GM12891 (cell line): ENCODE measurements at regions not wholly inside any gene's neighbourhood (a gene's known extent, or its start where the extent isn't known, plus 50 kb on each side); places are given as distances from the start of the nearest gene placed in this dataset.

Experiments used
- PAX5 ChIP-seq: IDR thresholded peaks from 2 replicates; pipeline ENCODE4 v1.6.1; 2011; ENCODE audit warnings: low read length, moderate library complexity, mild to moderate bottlenecking; ENCODE audit not compliant: insufficient read depth, severe bottlenecking
- POLR2A ChIP-seq: IDR thresholded peaks from 2 replicates; pipeline ENCODE4 v1.6.1; 2011; ENCODE audit warnings: low read depth, low read length, control low read depth
- POLR2AphosphoS5 ChIP-seq: IDR thresholded peaks from 2 replicates; pipeline ENCODE4 v1.6.1; 2011; ENCODE audit warnings: low read depth, low read length, control low read depth
- POU2F2 ChIP-seq: IDR thresholded peaks from 2 replicates; pipeline ENCODE4 v1.6.1; 2011; ENCODE audit warnings: low read depth, mild to moderate bottlenecking, control low read depth, low read length, moderate library complexity
- SPI1 ChIP-seq: IDR thresholded peaks from 2 replicates; pipeline ENCODE4 v1.6.1; 2011; ENCODE audit warnings: low read depth, low read length, control low read depth
- TAF1 ChIP-seq: IDR thresholded peaks from 2 replicates; pipeline ENCODE4 v1.6.1; 2011; ENCODE audit warnings: low read depth, low read length, control low read depth

DNA sequence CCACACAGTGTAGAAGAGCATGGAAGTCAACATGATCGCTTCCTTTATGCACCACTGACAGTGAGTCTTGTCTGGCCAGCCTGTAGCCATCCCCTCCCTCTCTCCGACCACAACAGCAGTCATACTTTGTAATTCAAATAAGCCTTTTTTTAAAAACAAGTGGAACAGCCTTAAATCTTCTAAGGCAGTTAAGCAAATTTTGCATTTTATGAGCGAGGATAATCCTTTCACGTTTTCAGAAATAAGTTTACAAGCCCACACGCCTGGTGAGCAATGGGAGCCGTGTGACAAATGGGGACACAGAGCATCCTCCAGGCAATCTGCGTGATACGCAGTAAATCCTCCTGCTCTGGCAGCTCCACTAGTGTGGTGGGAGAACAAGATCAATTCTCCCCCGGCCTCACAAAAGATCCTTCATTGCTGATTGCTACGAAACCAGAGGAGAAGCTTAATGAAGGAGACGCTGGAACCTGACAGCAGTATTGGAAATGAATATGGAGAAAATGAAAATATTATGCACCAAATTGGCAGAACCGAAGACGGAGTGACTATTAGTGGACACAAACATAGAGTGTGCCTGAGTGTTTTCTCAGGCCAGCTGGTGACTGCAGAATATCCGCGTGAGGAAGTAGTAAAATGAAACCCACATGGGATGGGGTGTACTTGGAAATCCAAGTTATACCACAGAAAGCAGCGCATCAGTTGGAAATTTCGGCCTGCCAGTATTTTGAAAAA, 104.2 kb upstream of the CDCA7L start:
- no peak for TF ChIP-seq POLR2A
- TF ChIP-seq TAF1, result no peak
- no peak for TF ChIP-seq POLR2AphosphoS5
- no peak for TF ChIP-seq SPI1
- TF ChIP-seq PAX5, result no peak
- no peak for TF ChIP-seq POU2F2
